ENCODE measurements at regions not wholly inside any gene's neighbourhood (a gene's known extent, or its start where the extent isn't known, plus 50 kb on each side); places are given as distances from the start of the nearest gene placed in this dataset.
A peak's percentile ranks its signal among the peaks of the same experiment; 100 is the strongest.

DNA sequence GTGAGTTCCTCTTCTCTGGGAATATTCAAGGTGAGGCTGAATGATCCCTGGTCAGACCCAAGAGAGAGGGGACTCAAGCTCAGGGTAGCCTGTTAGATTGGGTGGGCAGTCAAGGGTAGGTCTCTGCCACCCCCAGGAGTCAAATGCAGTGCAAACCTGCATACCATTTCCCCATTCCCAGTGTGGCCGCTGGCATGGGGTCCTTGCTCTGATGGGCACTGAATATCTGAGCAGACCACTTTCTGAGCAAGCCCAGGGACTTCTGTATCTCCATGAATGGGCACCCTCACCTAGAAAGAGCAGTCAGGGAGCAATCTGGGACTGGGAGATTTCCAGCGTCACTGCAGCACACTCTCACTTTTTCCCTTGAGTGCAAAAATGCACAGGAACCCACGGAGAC lies 573.7 kb downstream of the BCL11B start (continued):
- TF ChIP-seq, protein P1, sequence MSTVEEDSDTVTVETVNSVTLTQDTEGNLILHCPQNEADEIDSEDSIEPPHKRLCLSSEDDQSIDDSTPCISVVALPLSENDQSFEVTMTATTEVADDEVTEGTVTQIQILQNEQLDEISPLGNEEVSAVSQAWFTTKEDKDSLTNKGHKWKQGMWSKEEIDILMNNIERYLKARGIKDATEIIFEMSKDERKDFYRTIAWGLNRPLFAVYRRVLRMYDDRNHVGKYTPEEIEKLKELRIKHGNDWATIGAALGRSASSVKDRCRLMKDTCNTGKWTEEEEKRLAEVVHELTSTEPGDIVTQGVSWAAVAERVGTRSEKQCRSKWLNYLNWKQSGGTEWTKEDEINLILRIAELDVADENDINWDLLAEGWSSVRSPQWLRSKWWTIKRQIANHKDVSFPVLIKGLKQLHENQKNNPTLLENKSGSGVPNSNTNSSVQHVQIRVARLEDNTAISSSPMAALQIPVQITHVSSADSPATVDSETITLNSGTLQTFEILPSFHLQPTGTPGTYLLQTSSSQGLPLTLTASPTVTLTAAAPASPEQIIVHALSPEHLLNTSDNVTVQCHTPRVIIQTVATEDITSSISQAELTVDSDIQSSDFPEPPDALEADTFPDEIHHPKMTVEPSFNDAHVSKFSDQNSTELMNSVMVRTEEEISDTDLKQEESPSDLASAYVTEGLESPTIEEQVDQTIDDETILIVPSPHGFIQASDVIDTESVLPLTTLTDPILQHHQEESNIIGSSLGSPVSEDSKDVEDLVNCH (CRISPR knock-in tag; IDR thresholded peaks at IDR 0.05): no peak
- TF ChIP-seq ZNF530 (CRISPR knock-in tag; IDR thresholded peaks at IDR 0.05; ENCODE audit: low read depth) (no peak), HNRNPH1 (optimal IDR thresholded peaks at IDR 0.05; ENCODE audit: low read depth, low read length) (no peak), ZNF430 (CRISPR knock-in tag; IDR thresholded peaks at IDR 0.05) (no peak)

DNA sequence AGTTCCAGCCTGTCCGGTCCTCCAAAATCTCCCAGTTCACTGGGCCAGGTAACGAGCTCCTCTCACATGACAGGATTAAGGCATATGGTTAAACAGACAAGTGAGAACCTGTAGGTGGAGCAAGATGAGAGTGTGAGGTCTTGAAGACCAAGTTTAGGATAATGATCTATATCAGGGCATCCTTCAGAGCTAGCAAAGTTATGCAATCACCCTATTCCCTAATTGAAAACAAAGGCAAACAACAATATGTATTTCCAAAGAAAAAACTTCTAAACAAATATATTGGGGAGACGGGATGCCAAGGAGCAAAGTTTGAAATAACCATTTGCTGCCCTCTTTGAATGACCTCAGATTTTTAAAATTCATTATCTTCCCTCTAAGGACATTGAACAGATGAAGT lies 571.2 kb downstream of the BCL11B start:
- Histone ChIP-seq H3K4me2 (ENCODE audit: low read depth, low read length) (no peak overlapping the region), H3K36me3 (replicated peaks in 1 of 2; ENCODE audit: control insufficient read depth in 1 of 2, insufficient read depth in 2 of 2, low read length in 2 of 2) (no peaks in the 10 kb centered on the region), H3K79me2 (ENCODE audit: insufficient read depth, low read length) (no peaks in the 10 kb centered on the region), H4K20me1 (ENCODE audit: insufficient read depth, low read length) (no peaks in the 10 kb centered on the region), H3K4me1 (ENCODE audit: insufficient read depth, low read length) (no peaks in the 10 kb centered on the region), H3K9ac (ENCODE audit: insufficient read depth, low read depth, low read length) (no peak overlapping the region), H3K9me3 (ENCODE audit: low read length) (peaks cover 65% of the 10 kb centered on the region), H3K27ac (ENCODE audit: extremely low read length, insufficient read depth, low read length) (no peak overlapping the region), H2AFZ (ENCODE audit: low read length) (no peak overlapping the region), H3K4me3 (replicated peaks in 1 of 3; ENCODE audit: insufficient read depth in 1 of 3, low read depth in 2 of 3, low read length in 3 of 3) (no peak overlapping the region), H3K27me3 (ENCODE audit: control insufficient read depth in 1 of 2, insufficient read depth in 2 of 2, low read length in 2 of 2) (no peaks in the 10 kb centered on the region)
- DNase-seq (ENCODE audit: low spot score): no peak
- WGBS (ENCODE audit: low lambda C conversion rate): 34% methylated on average over 3 of the region's 3 CpGs
- ChIA-PET POLR2A (no interaction called here), CTCF (ENCODE audit: low intra/inter-chr PET ratio, low total read pairs) (no interaction called here)
- no peak for TF ChIP-seq ZNF713 (CRISPR knock-in tag; IDR thresholded peaks at IDR 0.05)
- TF ChIP-seq CEBPB (IDR thresholded peaks at IDR 0.05; ENCODE audit: borderline replicate concordance, low read depth, low read length): peak; percentile 70
- BruUV-seq (replicated peaks): no TSS peak
- FAIRE-seq: no peak
- in situ Hi-C loops (cut with HindIII; ENCODE audit: extremely low pct_ligation_motif_present, low pct_unique_long_range_greater_than_20kb): no loop called here
- intact Hi-C loops (cut with micrococcal nuclease; ENCODE audit: unreplicated experiment): no loop called here
- ATAC-seq: no peak

Measured in HepG2 (cell line).